HG03045 (cell line): ENCODE measurements at regions not wholly inside any gene's neighbourhood (a gene's known extent, or its start where the extent isn't known, plus 50 kb on each side); places are given as distances from the start of the nearest gene placed in this dataset.
"Not testable (repeated sequence)": the region's sequence is repeated elsewhere in the genome, so short reads cannot be mapped to it uniquely, and the experiment has no call there.

ENCODE experiments used
- ATAC-seq: cut with Tn5 transposase; IDR thresholded peaks from one replicate; pipeline ENCODE4 v1.9.1; 2021; ENCODE audit warnings: mild to moderate bottlenecking, moderate library complexity; ENCODE audit not compliant: unreplicated experiment

DNA sequence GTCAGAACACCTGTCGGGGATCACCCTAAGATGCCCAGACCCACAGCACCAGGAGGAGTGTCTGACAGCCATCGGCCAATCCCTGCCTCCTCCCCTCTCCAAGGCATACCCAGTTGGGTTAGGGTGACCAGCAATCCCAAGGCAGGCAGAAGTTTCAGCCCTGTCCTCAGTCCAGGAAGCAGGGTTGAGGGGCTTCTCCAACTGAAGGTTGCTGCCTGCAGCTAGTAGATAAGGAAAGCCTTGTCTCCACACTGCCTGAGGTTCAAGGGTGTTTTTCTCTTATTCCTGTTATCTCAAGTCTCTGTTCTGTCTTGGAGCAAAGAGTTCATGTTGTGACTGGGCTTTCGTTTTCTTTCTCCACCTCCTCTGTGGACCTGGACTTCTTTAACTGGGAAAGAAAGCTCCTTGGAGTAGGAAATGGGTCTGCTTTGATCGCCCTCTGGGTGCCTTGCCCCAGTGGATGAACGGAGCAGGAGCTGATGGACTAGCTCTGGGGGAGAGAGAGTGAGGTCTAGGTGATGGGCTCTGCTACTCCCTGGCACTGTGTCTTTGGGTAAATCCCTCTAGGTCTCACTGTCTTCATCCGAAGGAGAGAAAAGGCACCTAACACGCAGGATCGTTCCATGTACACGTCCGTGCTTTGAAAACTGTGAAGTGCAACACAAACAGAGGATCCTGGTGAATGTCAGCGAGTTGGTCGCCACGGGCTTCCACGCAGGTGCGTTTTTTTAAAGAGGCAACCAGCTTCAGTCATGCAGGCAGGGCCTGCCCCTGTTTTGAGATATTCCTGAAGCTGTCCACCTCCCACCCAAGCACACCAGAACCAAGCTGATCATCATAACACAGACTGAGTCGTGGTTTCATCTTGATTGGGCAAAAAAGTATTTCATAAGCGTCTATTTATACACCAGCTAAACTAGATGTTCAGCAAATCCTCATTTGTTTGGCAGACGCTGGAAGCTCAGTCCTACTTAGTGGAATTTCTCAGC lies 52.5 kb upstream of the FOXN3 start:
- ATAC-seq, result no peak

DNA sequence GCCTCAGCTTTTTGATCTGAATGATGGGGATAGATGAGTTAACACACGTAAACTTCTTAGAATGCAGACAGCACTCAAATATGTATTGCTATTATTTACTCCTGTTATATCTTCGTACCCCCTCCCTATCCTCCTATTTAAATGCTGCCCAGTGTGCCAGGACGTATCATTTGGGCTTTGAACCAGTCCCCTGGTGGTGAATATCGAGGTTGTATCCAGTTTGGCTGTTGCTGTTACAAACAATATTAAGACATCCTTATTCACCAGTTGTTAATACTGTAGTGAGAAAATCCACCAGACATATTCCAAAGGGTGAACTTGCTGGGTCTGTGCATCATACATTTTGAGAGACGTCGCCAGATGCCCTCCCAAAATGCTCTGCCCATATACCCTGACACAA lies 51.5 kb upstream of the FOXN3 start:
- ATAC-seq, result no peak

DNA sequence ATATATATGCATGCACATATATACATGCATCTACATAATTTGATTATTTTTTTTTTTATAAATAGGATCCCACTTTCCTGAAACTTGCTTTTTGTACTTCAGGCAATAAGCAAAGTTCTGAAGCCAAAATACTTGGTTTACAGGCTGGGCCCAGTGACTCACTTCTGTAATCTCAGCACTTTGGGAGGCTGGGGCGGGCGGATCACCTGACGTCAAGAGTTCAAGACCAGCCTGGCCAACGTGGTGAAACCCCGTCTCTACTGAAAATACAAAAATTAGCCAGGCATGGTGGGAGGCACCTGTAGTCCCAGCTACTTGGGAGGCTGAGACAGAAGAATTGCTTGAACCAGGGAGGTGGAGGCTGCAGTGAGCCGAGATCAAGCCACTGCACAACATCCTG lies 51.0 kb upstream of the FOXN3 start:
- ATAC-seq, result not testable (repeated sequence)

DNA sequence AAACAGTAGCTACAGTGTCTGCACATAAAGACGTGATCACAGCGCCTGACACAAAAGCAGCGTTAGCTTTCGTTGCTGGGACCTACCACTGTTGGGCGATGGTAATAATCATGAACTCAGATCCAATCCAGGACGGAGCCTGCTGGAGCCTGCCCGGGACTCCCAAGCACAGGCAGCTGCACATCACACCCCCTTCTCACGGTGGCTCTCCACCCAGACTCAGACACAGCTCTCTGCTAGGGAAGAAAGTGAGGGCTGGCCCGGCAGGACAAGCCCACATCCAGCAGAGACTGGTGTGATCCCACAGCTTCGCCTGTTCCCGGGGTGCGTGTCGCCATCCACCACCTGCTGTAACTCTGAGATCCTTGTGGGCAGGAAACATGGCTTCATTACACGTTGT lies 49.9 kb upstream of the FOXN3 start:
- ATAC-seq, result no peak
